Panc1 (cell line): ENCODE measurements at regions not wholly inside any gene's neighbourhood (a gene's known extent, or its start where the extent isn't known, plus 50 kb on each side); places are given as distances from the start of the nearest gene placed in this dataset.

ENCODE experiments used
- ATAC-seq: fragments of 200-7000 bp; cut with Tn5 transposase; 2 replicates; pipeline ENCODE4 v1.9.1; 2020; ENCODE audit warnings: mild to moderate bottlenecking, moderate library complexity
- BruUV-seq: library from RNA; stranded (reverse); fragments of 400-500 nt; replicated peaks from 2 replicates; lab custom pipeline; 2021; lab: Mats Ljungman, UMichigan
- CTCF ChIA-PET: fragments of 300-600 bp; sonication (Branson Sonifier 250); formaldehyde crosslinking; loops from one replicate; lab custom pipeline; 2022; ENCODE audit warnings: antibody characterized with exemption; lab: Charles Lee
- POLR2A ChIA-PET: fragments of 300-600 bp; sonication (Branson Sonifier 250); formaldehyde crosslinking; loops from one replicate; lab custom pipeline; 2022; ENCODE audit warnings: antibody characterized with exemption; lab: Charles Lee
- DNase-seq: peaks from one replicate; pipeline ENCODE4 v3.0.0-alpha.2; 2010; ENCODE audit warnings: low read depth, low spot score
- H3K27ac ChIP-seq: 2 replicates; pipeline ENCODE4 v1.5.1; 2011; ENCODE audit warnings: mild to moderate bottlenecking, low read length, inconsistent platforms
- H3K27me3 ChIP-seq: fragments of 200-500 bp; sonication (Bioruptor generic); 2 replicates; pipeline ENCODE4 v1.6.0; 2014; ENCODE audit warnings: low read length, inconsistent platforms; ENCODE audit not compliant: control insufficient read depth, insufficient read depth
- H3K36me3 ChIP-seq: fragments of 200-500 bp; sonication (Bioruptor generic); 2 replicates; pipeline ENCODE4 v1.5.1; 2014; ENCODE audit warnings: inconsistent platforms, mild to moderate bottlenecking, low read length, moderate library complexity; ENCODE audit not compliant: control insufficient read depth, insufficient read depth
- H3K4me1 ChIP-seq: 2 replicates; pipeline ENCODE4 v1.5.1; 2011; ENCODE audit warnings: inconsistent platforms, mild to moderate bottlenecking, low read length, moderate library complexity; ENCODE audit not compliant: control insufficient read depth, insufficient read depth
- H3K4me3 ChIP-seq, 2 experiments: 2 replicates each; pipeline ENCODE4 v1.5.1; 2011 to 2012; ENCODE audit warnings: low read depth in 2 of 2, low read length in 2 of 2, mild to moderate bottlenecking in 2 of 2, inconsistent platforms in 1 of 2, moderate library complexity in 1 of 2
- H3K9me3 ChIP-seq: fragments of 200-500 bp; sonication (Bioruptor generic); 2 replicates; pipeline ENCODE4 v1.5.1; 2014; ENCODE audit warnings: low read depth, mild to moderate bottlenecking, inconsistent platforms, low read length, moderate library complexity; ENCODE audit not compliant: control insufficient read depth, insufficient read depth
- POLR2AphosphoS5 ChIP-seq: IDR thresholded peaks from 2 replicates; pipeline ENCODE4 v1.6.1; 2012; ENCODE audit warnings: mild to moderate bottlenecking, low read depth, low read length, moderate library complexity
- SIN3A ChIP-seq: IDR thresholded peaks from 2 replicates; pipeline ENCODE4 v1.6.1; 2012; ENCODE audit warnings: low read depth, mild to moderate bottlenecking, low read length, moderate library complexity, borderline replicate concordance; ENCODE audit not compliant: insufficient read depth
- TCF7L2 ChIP-seq: IDR thresholded peaks from 2 replicates; pipeline ENCODE4 v1.6.1; 2011; ENCODE audit warnings: mild to moderate bottlenecking, low read depth, low read length, inconsistent platforms
- in situ Hi-C: cut with HindIII; loops from 2 replicates; pipeline ENCODE4 v1.10.0; 2016; ENCODE audit warnings: low sequenced_read_pairs, low pct_unique_long_range_greater_than_20kb
- intact Hi-C: fragments of 100-400 bp; cut with micrococcal nuclease; formaldehyde crosslinking; loops from one replicate; pipeline ENCODE4 v1.10.0; 2022; ENCODE audit not compliant: unreplicated experiment
- TF ChIP-seq, protein P1 (sequence below): fragments of 450-650 bp; IDR thresholded peaks from 2 replicates; pipeline ENCODE4 v1.5.1; 2017; ENCODE audit warnings: mild to moderate bottlenecking
- TF ChIP-seq, protein P2 (sequence below), 2 experiments: IDR thresholded peaks; 2 replicates each; pipeline ENCODE4 v1.6.1; 2011 to 2012; ENCODE audit warnings: low read depth in 2 of 2, control low read depth in 1 of 2, low read length in 1 of 2, mild to moderate bottlenecking in 1 of 2, moderate library complexity in 1 of 2; ENCODE audit not compliant: insufficient read depth in 1 of 2

DNA sequence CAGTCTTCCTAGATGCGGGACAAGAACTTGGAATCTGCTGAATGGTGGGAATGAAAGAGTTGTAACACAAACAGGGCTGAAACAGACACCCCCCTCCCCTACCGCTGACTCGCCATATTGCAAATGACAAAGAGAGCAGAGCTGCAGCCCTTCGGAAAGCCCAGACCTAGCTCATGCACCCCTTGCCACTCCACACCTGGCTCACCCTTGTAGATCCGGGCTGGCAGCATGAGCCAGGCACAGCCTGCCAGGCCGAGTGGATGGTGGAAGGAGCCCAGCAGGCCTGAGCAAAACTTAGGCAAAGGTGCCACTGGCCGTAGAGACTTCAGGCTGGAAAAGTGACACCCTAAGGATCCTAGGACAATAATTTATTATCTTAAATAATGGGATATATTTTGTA lies 237.4 kb upstream of the SEMA3D start:
- DNase-seq = no peak
- H3K36me3 ChIP-seq = no peaks in the 10 kb centered on the region
- ChIA-PET CTCF (no interaction called here), POLR2A (no interaction called here)
- TF ChIP-seq POLR2AphosphoS5 (no peak), SIN3A (no peak), TCF7L2 (no peak)
- no TSS peak for BruUV-seq
- ATAC-seq = no peak
- in situ Hi-C loops = no loop called here
- H3K4me3 ChIP-seq = no peak overlapping the region
- no peaks in the 10 kb centered on the region for H3K27me3 ChIP-seq
- intact Hi-C loops = no loop called here
- H3K9me3 ChIP-seq = no peaks in the 10 kb centered on the region
- H3K27ac ChIP-seq = no peak overlapping the region
- H3K4me1 ChIP-seq = no peaks in the 10 kb centered on the region

DNA sequence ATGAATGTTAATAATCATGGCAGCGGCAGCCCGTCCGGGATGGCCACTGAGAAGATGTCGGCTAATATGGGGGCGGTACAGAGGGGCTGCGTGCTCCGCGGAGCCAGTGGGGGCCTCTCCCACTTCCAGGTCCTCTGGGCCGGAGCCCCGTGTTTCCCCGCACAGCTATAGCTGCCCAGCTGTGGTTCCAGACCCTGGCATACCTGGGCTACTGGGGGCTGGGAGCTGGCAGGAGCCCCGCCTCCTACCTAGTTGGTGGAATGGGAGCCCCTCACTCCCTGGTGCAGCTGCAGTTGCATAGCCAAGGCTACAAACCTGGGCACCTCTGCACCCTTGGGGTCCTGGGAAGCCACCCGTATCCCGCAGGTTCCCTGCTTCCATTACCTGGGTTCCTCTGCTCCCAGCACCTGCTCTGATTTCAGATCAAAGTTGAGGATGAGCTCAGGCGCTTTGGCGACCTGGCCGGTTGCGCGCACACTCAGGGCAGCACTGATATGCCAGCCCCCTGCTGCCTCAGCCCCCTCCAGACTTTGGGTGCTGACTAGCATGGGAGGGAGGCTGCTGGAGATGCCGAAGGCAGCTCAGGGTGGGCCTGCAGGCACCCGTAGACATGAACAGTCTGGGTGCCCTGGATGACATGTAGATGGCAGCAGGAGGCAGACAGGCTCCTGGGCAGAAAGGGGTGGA lies 236.5 kb upstream of the SEMA3D start:
- CTCF ChIA-PET = no interaction called here

More for the DNA sequence above, 236.5 kb upstream of the SEMA3D start:
- in situ Hi-C loops (no loop called here), intact Hi-C loops (no loop called here)
- Histone ChIP-seq H3K27me3 (no peaks in the 10 kb centered on the region), H3K27ac (no peak overlapping the region), H3K36me3 (no peaks in the 10 kb centered on the region), H3K4me3 (no peak overlapping the region), H3K4me1 (no peaks in the 10 kb centered on the region), H3K9me3 (no peaks in the 10 kb centered on the region)
- ATAC-seq = no peak
- DNase-seq = no peak
- BruUV-seq = no TSS peak
- TF ChIP-seq SIN3A (no peak), TCF7L2 (no peak)
- TF ChIP-seq, protein P1, sequence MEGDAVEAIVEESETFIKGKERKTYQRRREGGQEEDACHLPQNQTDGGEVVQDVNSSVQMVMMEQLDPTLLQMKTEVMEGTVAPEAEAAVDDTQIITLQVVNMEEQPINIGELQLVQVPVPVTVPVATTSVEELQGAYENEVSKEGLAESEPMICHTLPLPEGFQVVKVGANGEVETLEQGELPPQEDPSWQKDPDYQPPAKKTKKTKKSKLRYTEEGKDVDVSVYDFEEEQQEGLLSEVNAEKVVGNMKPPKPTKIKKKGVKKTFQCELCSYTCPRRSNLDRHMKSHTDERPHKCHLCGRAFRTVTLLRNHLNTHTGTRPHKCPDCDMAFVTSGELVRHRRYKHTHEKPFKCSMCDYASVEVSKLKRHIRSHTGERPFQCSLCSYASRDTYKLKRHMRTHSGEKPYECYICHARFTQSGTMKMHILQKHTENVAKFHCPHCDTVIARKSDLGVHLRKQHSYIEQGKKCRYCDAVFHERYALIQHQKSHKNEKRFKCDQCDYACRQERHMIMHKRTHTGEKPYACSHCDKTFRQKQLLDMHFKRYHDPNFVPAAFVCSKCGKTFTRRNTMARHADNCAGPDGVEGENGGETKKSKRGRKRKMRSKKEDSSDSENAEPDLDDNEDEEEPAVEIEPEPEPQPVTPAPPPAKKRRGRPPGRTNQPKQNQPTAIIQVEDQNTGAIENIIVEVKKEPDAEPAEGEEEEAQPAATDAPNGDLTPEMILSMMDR = no peak
- TF ChIP-seq, protein P2, sequence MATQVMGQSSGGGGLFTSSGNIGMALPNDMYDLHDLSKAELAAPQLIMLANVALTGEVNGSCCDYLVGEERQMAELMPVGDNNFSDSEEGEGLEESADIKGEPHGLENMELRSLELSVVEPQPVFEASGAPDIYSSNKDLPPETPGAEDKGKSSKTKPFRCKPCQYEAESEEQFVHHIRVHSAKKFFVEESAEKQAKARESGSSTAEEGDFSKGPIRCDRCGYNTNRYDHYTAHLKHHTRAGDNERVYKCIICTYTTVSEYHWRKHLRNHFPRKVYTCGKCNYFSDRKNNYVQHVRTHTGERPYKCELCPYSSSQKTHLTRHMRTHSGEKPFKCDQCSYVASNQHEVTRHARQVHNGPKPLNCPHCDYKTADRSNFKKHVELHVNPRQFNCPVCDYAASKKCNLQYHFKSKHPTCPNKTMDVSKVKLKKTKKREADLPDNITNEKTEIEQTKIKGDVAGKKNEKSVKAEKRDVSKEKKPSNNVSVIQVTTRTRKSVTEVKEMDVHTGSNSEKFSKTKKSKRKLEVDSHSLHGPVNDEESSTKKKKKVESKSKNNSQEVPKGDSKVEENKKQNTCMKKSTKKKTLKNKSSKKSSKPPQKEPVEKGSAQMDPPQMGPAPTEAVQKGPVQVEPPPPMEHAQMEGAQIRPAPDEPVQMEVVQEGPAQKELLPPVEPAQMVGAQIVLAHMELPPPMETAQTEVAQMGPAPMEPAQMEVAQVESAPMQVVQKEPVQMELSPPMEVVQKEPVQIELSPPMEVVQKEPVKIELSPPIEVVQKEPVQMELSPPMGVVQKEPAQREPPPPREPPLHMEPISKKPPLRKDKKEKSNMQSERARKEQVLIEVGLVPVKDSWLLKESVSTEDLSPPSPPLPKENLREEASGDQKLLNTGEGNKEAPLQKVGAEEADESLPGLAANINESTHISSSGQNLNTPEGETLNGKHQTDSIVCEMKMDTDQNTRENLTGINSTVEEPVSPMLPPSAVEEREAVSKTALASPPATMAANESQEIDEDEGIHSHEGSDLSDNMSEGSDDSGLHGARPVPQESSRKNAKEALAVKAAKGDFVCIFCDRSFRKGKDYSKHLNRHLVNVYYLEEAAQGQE (IDR thresholded peaks at IDR 0.05; ENCODE audit: insufficient read depth in 1 of 2, low read depth in 2 of 2, low read length in 1 of 2) = no peak
- POLR2A ChIA-PET = no interaction called here
